ENCODE measurements at regions not wholly inside any gene's neighbourhood (a gene's known extent, or its start where the extent isn't known, plus 50 kb on each side); places are given as distances from the start of the nearest gene placed in this dataset.

DNA sequence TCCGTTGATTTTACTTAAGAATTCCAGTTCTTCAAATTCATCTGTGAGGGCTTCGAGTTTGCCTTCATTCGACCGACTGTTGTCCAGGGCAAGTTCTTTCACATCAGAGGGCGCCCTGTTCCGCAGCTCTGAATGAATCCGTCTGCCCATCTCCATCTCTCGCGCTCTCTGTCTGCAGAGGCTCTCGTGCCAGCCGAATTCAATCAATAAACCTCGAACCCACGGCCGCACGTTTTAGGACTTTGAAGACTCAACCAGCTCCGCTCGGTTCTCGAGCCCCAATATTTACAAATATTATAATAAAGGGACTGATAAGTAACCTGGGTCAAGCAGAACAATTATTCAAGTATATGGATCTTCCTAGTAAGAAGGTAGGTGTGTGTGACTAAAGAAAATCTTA, 556.4 kb upstream of the SMIM31 start:
- CTCF ChIA-PET (ENCODE audit: partially characterized antibody), result no interaction called here
- no peak overlapping the region for H3K18ac ChIP-seq (ENCODE audit: extremely low read depth, low read length)
- no peaks in the 10 kb centered on the region for H3K4me1 ChIP-seq (replicated peaks in 1 of 4; ENCODE audit: control insufficient read depth in 3 of 4, insufficient read depth in 4 of 4, low read length in 3 of 4)
- H4K5ac ChIP-seq (ENCODE audit: insufficient read length, low read depth, low read length), result no peak overlapping the region
- no peak overlapping the region for H2AK5ac ChIP-seq (ENCODE audit: low read depth, low read length)
- 99% methylated on average over 18 of the region's 18 CpGs; no CpG with 5 or more reads in 1 of the 2 experiments for WGBS, 2 experiments (ENCODE audit: extremely low coverage in 1 of 2, insufficient coverage in 1 of 2, insufficient read length in 1 of 2, insufficient replicate concordance in 2 of 2, low coverage in 1 of 2, low lambda C conversion rate in 2 of 2, missing lambda C conversion rate in 1 of 2)
- H2BK20ac ChIP-seq (ENCODE audit: low read length), result no peak overlapping the region
- H3K14ac ChIP-seq (ENCODE audit: insufficient read length), result no peak overlapping the region
- no peak overlapping the region for H2AFZ ChIP-seq (ENCODE audit: low read length)
- no peak overlapping the region for H3K4me3 ChIP-seq (ENCODE audit: extremely low read depth in 1 of 4, insufficient read depth in 2 of 4, low read depth in 3 of 4, low read length in 4 of 4)
- no peak overlapping the region for H3K27ac ChIP-seq (ENCODE audit: low read depth, low read length)
- H4K91ac ChIP-seq (replicated peaks; ENCODE audit: insufficient read length, low read length), result no peak overlapping the region
- H4K20me1 ChIP-seq (replicated peaks in 1 of 2; ENCODE audit: control insufficient read depth in 1 of 2, insufficient read depth in 2 of 2, low read length in 2 of 2), result no peaks in the 10 kb centered on the region
- no peak overlapping the region for H3K4me2 ChIP-seq (ENCODE audit: insufficient read depth in 1 of 2, low read depth in 2 of 2, low read length in 2 of 2)
- H3K23ac ChIP-seq (ENCODE audit: insufficient read length), result no peak overlapping the region
- H2BK12ac ChIP-seq (ENCODE audit: low read depth, low read length), result no peak overlapping the region
- no peak overlapping the region for H2BK15ac ChIP-seq (ENCODE audit: low read length)
- H3K9me3 ChIP-seq (ENCODE audit: insufficient read depth in 2 of 2, low read depth in 1 of 2, low read length in 1 of 2), result no peaks in the 10 kb centered on the region
- no peak overlapping the region for H2BK120ac ChIP-seq (replicated peaks; ENCODE audit: low read depth, low read length)
- no peaks in the 10 kb centered on the region for H3K27me3 ChIP-seq (replicated peaks in 1 of 4; ENCODE audit: control insufficient read depth in 3 of 4, extremely low read depth in 1 of 4, insufficient read depth in 3 of 4, low read length in 3 of 4)
- DNase-seq (ENCODE audit: low read depth in 1 of 2, low spot score in 2 of 2) (no peak), FAIRE-seq (no peak)
- H3K4ac ChIP-seq (replicated peaks; ENCODE audit: insufficient read length, low read depth, low read length), result no peak overlapping the region
- POLR2A ChIA-PET (ENCODE audit: partially characterized antibody), result no interaction called here
- H3K36me3 ChIP-seq (ENCODE audit: control insufficient read depth in 2 of 4, insufficient read depth in 4 of 4, low read length in 3 of 4), result no peaks in the 10 kb centered on the region
- no peak overlapping the region for H4K8ac ChIP-seq (ENCODE audit: extremely low read depth, insufficient read depth, low read length)
- no peaks in the 10 kb centered on the region for H3K23me2 ChIP-seq (ENCODE audit: low read depth, low read length)
- H3K56ac ChIP-seq (replicated peaks; ENCODE audit: insufficient read length, low read depth, low read length), result no peak overlapping the region
- no peaks in the 10 kb centered on the region for H3K79me1 ChIP-seq (ENCODE audit: low read depth, low read length)
- H3K9ac ChIP-seq (replicated peaks in 1 of 4; ENCODE audit: extremely low read depth in 1 of 4, low read depth in 3 of 4, low read length in 3 of 4), result no peak overlapping the region
- H3K79me2 ChIP-seq (ENCODE audit: control insufficient read depth in 1 of 2, insufficient read depth in 2 of 2, low read length in 2 of 2), result no peaks in the 10 kb centered on the region
- no peak overlapping the region for H2BK5ac ChIP-seq (ENCODE audit: low read depth, low read length)
- TF ChIP-seq POLR2A (IDR thresholded peaks at IDR 0.05; ENCODE audit: control extremely low read depth in 1 of 2, low read depth in 2 of 2, low read length in 2 of 2), result no peak
- no peak for TF ChIP-seq CREB1 (IDR thresholded peaks at IDR 0.05)
- no peak for TF ChIP-seq RNF2 (IDR thresholded peaks at IDR 0.05; ENCODE audit: borderline replicate concordance, low read depth, low read length, missing control alignments, poor library complexity, severe bottlenecking)
- TF ChIP-seq CHD2 (IDR thresholded peaks at IDR 0.05; ENCODE audit: low read length), result no peak
- TF ChIP-seq MAFK (IDR thresholded peaks at IDR 0.05; ENCODE audit: low read depth, low read length), result no peak
- TF ChIP-seq RBBP5 (IDR thresholded peaks at IDR 0.05; ENCODE audit: borderline replicate concordance, low read depth, low read length), result no peak
- TF ChIP-seq TEAD4 (IDR thresholded peaks at IDR 0.05; ENCODE audit: low read depth, low read length), result no peak
- no peak for TF ChIP-seq CBX8 (IDR thresholded peaks at IDR 0.05; ENCODE audit: borderline replicate concordance, low read depth, low read length)
- TF ChIP-seq POU5F1 (IDR thresholded peaks at IDR 0.05; ENCODE audit: low read depth, low read length), result no peak
- TF ChIP-seq FOSL1 (IDR thresholded peaks at IDR 0.05; ENCODE audit: insufficient read depth, low read depth, low read length), result no peak

Measured in H1 (cell line).